ENCODE measurements at regions not wholly inside any gene's neighbourhood (a gene's known extent, or its start where the extent isn't known, plus 50 kb on each side); places are given as distances from the start of the nearest gene placed in this dataset.

DNA sequence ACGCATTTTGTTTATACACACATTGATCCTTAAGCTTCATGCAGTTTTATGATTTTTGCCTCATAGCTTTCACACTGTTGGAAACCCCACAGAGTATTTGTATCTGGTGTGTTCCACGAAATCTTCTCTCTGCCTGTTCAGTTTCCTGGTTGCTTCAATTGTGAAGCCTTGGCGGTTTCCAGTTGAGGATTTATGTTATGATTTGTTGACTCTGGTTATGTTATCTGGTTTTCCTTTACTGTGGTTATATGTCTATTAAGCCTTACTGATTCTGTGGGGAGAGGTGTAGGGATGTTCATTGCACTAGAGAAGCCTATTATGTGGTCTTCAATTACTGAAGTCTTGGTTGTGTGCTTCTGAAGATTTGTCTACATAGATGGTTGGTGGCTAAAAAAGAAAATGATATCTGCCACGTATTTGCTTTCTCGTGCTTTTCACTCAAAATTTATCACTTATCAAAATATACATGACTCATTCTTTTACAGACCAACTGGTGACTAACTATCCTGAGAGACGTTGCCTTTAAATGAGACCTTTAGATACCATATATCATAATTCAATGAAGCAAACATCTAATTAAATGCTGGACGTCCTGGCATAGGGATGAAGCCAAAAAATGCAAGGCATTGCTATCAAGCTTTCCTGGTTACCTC lies 488.0 kb upstream of the B3GALT2 start:
- DNase-seq = no peak

- no peak for DNase-seq
Measured at GRCh38 chr1:193666485-193667083, 480.2 kb upstream of the B3GALT2 start.

GRCh38 chr1:193663965-193664364 lies 477.6 kb upstream of the B3GALT2 start:
- DNase-seq = no peak

- DNase-seq = no peak
Measured at GRCh38 chr1:193662030-193662429, 475.6 kb upstream of the B3GALT2 start.

- no peak for DNase-seq
Measured at GRCh38 chr1:193661385-193661784, 475.0 kb upstream of the B3GALT2 start.

- DNase-seq = no peak
Measured at GRCh38 chr1:193660428-193660827, 474.0 kb upstream of the B3GALT2 start.

DNA sequence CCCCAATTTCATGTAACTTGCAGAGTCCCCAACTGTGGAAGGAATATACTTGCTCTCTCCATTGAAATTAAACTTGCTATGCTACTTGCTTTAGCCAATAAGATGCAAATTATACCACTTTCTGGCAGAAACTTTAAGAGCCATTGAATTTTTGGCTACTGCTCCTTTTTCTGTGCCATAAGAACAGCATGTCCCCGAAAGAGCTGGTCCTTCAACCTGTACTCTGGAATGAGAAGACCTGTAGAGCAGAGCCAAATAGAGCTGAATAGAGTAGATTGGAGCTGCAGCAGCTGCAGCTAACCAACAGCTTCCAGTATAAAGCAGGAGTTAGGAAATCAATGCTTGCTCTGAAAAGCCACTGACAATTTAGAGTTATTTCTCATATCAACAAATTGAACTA lies 472.3 kb upstream of the B3GALT2 start:
- DNase-seq = peak; percentile 31

GRCh38 chr1:193658081-193658480 lies 471.7 kb upstream of the B3GALT2 start:
- DNase-seq = no peak

DNA sequence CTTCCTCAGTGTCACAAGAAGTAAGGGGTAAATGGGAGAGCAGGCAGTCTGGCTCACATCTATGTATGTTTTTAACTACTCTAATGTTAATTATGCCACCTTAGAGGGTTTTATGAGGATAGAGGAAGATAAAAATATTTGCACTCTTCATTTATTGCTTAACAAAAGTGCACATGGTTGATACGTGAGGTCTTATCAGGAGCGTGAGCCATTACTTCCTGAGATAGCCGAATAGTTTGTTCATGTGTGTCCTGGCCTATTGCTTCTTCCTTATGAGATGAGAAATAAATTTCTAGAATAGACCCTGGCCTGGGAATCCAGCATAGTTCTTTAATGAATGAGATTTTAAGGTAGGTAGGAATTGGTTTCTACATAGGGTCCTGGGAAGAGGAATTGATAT lies 471.1 kb upstream of the B3GALT2 start:
- DNase-seq = no peak

GRCh38 chr1:193656841-193657240 lies 470.4 kb upstream of the B3GALT2 start:
- no peak for DNase-seq

DNA sequence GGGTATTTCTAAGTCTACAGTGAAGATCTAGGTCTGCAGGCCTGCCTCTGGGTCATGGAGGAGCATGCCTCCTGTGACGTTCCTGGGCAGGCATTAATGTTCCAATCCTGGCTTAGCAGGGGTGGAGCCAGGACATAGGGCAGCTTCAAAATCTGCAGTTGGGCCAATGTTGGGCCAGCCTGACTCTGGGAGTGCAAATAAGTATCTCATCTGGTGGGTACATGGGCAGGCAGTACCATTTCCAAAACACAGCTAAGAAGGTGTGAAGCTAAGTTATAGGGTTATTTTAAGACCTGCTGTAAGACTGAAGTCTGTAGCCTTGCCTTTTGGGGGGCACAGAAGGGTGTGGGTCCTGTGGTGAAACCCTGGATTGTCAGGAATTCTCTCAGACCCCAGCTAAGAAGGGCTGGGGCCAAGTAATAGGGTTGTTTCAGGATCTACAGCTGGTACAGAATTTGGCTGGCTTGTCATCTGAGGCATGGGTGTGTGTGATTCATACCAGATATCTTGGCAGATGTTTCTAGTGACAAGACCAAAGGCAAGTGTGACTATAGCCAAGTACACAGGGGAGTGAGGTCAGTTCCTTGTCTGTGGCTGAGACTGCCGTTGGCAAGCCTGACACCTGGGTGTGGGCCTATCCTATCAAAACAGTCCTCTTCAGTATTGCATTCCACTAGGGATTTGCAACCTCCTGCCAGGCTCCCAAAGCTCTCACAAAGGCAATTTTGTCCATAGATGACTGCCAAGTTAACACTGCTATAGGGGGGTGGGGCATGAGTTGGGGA lies 468.7 kb upstream of the B3GALT2 start:
- DNase-seq = no peak

DNA sequence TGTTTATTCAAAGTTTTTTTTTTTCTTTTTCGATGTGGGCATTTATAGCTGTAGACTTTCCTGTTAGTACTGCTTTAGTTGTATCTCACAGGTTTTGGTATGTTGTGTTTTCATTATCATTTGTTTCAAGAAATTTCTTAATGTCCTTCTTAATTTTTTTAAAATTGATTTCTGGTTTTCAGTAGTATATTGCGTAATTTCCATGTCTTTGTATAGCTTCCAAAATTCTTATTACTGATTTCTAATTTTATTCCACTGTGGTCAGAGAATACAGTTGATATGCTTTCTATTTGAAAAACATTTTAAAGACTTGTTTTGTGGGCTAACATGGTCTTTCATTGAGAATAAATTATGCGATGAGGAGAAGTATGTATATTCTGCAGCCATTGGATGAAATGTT lies 463.2 kb upstream of the B3GALT2 start:
- DNase-seq = no peak

- DNase-seq = no peak
Measured at GRCh38 chr1:193634876-193635275, 448.5 kb upstream of the B3GALT2 start.

- DNase-seq = no peak
Measured at GRCh38 chr1:193634470-193634869, 448.1 kb upstream of the B3GALT2 start.

DNA sequence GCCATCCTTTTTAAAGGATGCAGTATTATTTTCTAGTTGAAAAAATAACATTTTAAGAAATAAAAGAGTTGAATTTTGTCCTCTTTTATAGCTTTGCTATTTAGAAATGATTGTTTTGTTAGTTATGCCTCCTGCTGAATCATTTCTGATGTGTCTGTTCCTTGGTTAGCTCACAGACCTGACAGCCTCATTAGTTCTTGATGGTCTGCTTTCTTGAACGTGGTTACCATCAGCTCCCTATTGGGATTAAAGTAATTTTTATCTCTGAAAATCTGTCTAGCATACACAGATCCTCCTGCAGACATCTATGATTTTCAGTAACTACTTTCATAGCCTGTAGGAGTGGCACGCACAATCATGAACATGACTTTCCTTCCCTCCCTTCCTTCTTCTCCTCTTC lies 447.6 kb upstream of the B3GALT2 start:
- no peak for DNase-seq

DNA sequence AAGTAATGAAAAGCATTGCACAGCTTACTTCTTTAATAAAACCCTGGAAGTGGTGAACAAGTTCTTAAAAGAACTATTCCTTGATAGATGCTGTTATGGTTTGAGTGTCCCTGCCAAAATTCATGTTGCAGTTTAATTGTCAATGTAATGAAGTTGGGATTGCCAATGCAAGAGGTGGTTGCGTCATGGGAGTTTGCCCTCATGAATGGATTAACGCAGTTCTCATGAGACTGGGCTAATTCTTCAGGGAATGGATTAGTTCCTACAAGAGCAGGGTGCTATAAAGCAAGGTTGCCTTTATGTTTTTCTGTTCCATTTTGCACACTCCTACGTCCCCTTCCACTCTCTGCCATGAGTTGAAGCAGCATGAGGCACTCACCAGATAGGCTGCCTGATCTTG lies 446.7 kb upstream of the B3GALT2 start:
- DNase-seq = no peak

DNA sequence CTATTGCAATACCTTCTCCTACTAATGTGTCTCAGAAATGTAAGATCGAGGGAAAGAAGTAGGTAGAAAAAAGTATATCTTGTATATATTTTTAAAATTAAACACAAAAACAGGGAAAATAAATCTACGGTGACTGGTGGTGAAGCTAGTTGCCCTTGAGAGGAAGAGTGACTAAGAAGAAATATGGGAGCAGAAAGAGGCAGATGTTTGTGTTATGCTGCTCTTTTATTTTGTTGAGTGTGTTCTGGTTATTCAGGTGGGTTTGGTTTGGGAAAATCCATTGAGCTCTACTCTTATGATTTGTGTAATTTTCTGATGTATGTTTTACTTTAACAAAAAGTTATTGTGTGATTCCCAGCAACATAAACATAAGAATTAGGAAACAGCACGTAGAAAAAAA lies 444.9 kb upstream of the B3GALT2 start:
- DNase-seq = no peak

DNA sequence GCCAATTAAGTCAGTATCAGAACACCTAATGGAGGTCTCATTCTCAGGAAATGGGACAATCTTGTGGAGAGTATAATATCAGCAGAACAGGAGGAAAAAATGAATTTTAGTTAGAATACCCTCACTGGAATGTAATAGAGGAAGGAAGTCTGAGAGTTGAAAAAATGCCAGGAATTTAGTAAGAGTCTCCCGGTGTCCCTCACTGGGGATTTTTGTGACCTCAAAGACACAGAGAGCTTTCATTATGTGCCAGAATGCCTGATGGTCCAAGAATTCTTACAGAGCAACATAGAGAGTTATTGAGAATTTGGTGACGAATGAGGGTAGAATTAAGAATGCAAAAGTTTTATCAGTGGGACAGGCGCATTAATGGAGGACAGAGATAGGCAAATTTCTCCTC lies 443.5 kb upstream of the B3GALT2 start:
- no peak for DNase-seq

- no peak for DNase-seq
Measured at GRCh38 chr1:193626695-193627094, 440.3 kb upstream of the B3GALT2 start.

DNA sequence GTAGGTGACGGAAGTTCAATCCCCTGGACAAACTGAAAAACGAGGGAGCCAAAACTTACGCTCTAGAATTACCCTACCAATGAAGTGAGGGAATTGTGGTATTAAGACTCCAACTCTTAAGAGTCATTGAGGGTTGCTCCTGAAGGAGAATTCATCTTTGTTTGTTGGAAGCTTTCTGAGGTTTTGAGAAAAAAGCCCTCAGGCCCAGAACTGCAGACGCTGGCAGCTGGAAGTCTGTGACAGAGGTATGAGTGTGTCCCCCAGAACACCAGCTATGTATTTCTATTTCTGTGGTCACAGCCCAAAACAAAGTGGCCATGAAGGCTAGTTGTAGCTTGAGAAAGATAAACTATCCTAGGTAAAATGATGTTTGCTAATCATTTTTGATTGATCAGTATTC lies 438.8 kb upstream of the B3GALT2 start:
- no peak for DNase-seq

GRCh38 chr1:193619911-193620310 lies 433.5 kb upstream of the B3GALT2 start:
- DNase-seq = no peak

DNA sequence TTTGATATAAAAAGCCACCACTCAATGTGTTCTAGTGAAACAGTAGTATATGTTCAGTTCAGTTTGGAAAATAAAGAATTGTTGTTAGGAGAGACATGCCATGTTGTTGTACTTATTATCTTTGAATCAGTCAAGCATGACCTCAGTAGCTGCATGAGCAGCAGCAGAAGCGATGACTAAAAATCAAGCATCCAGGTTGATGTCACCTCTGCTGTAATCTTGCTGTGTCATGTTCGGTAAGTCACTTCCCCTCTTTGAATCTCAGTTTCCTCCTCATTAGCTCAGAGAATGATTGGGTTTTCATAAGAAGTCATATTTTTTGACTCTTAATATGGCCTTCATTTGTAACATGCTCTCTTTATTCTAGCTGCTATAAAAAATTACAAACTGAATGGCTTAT lies 428.4 kb upstream of the B3GALT2 start:
- no peak for DNase-seq

GRCh38 chr1:193614275-193614674 lies 427.9 kb upstream of the B3GALT2 start:
- no peak for DNase-seq

GRCh38 chr1:193613041-193613440 lies 426.6 kb upstream of the B3GALT2 start:
- no peak for DNase-seq

Measured in NCI-H146 (cell line).